ENCODE measurements at regions not wholly inside any gene's neighbourhood (a gene's known extent, or its start where the extent isn't known, plus 50 kb on each side); places are given as distances from the start of the nearest gene placed in this dataset.

- no peak for DNase-seq (ENCODE audit: low read depth in 2 of 2)
- H3K4me2 ChIP-seq (ENCODE audit: extremely low read depth, insufficient read depth, low read length), result no peak overlapping the region
- H3K27me3 ChIP-seq (ENCODE audit: control insufficient read depth, insufficient read depth, low read length), result no peaks in the 10 kb centered on the region
- no peak overlapping the region for H2AFZ ChIP-seq (ENCODE audit: low read length)
- no peaks in the 10 kb centered on the region for H3K9me3 ChIP-seq (ENCODE audit: control insufficient read depth, insufficient read depth, low read depth, low read length)
- no peak overlapping the region for H3K9ac ChIP-seq (ENCODE audit: insufficient read depth, low read length)
- H3K4me1 ChIP-seq (ENCODE audit: control insufficient read depth, extremely low read depth, insufficient read depth, low read length), result no peaks in the 10 kb centered on the region
- H3K36me3 ChIP-seq (ENCODE audit: control insufficient read depth, insufficient read depth, low read length), result no peaks in the 10 kb centered on the region
- TF ChIP-seq CTCF (conservative IDR thresholded peaks at IDR 0.05 in 1 of 2, IDR thresholded peaks at IDR 0.05 in 1 of 2; ENCODE audit: low read depth in 1 of 2, low read length in 2 of 2) (no peak), EZH2 (IDR thresholded peaks at IDR 0.05; ENCODE audit: low read length, missing control alignments) (no peak)
- H3K27ac ChIP-seq (ENCODE audit: insufficient read depth, low read length), result no peak overlapping the region
- no peak overlapping the region for H3K4me3 ChIP-seq (replicated peaks in 1 of 4; ENCODE audit: control extremely low read depth in 1 of 4, insufficient read depth in 1 of 4, low read depth in 3 of 4, low read length in 4 of 4)
- H4K20me1 ChIP-seq (ENCODE audit: control insufficient read depth, extremely low read depth, insufficient read depth, low read length), result no peaks in the 10 kb centered on the region
- no peaks in the 10 kb centered on the region for H3K79me2 ChIP-seq (ENCODE audit: control insufficient read depth, insufficient read depth, low read length)
Measured at GRCh38 chr1:62967031-62967430, 183.1 kb downstream of the ATG4C start.

DNA sequence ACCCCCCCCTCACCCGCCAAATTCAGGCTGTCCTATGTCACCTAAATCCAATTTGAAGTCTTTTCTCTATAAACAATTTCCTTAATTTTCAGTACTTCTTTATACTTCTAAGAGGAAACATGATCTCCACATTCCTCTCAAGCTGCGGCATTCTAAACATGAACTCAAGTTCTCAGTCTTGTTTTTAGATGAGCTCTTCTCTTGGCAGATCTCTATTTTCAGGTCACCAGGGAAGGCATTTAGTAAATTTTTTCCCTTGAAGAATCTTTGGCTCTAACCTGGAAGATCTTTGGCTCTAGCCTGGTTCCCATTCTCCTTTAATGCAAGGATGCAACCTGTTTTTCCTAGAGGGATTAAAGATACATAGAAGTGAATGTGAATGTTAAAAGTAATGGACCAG lies 193.4 kb downstream of the ATG4C start:
- H2AFZ ChIP-seq (ENCODE audit: low read length), result no peak overlapping the region
- no peaks in the 10 kb centered on the region for H3K79me2 ChIP-seq (ENCODE audit: control insufficient read depth, insufficient read depth, low read length)
- no peak overlapping the region for H3K4me2 ChIP-seq (ENCODE audit: extremely low read depth, insufficient read depth, low read length)
- no peaks in the 10 kb centered on the region for H3K9me3 ChIP-seq (ENCODE audit: control insufficient read depth, insufficient read depth, low read depth, low read length)
- H3K4me3 ChIP-seq (replicated peaks in 1 of 4; ENCODE audit: control extremely low read depth in 1 of 4, insufficient read depth in 1 of 4, low read depth in 3 of 4, low read length in 4 of 4), result no peak overlapping the region
- TF ChIP-seq CTCF (conservative IDR thresholded peaks at IDR 0.05 in 1 of 2, IDR thresholded peaks at IDR 0.05 in 1 of 2; ENCODE audit: low read depth in 1 of 2, low read length in 2 of 2) (no peak), EZH2 (IDR thresholded peaks at IDR 0.05; ENCODE audit: low read length, missing control alignments) (no peak)
- H4K20me1 ChIP-seq (ENCODE audit: control insufficient read depth, extremely low read depth, insufficient read depth, low read length), result no peaks in the 10 kb centered on the region
- no peaks in the 10 kb centered on the region for H3K4me1 ChIP-seq (ENCODE audit: control insufficient read depth, extremely low read depth, insufficient read depth, low read length)
- peak in 1 of 2 donors; percentile 0 for DNase-seq (ENCODE audit: low read depth in 2 of 2)
- H3K9ac ChIP-seq (ENCODE audit: insufficient read depth, low read length), result no peak overlapping the region
- H3K36me3 ChIP-seq (ENCODE audit: control insufficient read depth, insufficient read depth, low read length), result no peaks in the 10 kb centered on the region
- no peaks in the 10 kb centered on the region for H3K27me3 ChIP-seq (ENCODE audit: control insufficient read depth, insufficient read depth, low read length)
- H3K27ac ChIP-seq (ENCODE audit: insufficient read depth, low read length), result no peak overlapping the region

GRCh38 chr1:62978741-62979140 lies 194.8 kb downstream of the ATG4C start:
- no peak overlapping the region for H3K9ac ChIP-seq (ENCODE audit: insufficient read depth, low read length)

More at GRCh38 chr1:62978741-62979140, 194.8 kb downstream of the ATG4C start:
- H3K36me3 ChIP-seq (ENCODE audit: control insufficient read depth, insufficient read depth, low read length), result no peaks in the 10 kb centered on the region
- H3K4me2 ChIP-seq (ENCODE audit: extremely low read depth, insufficient read depth, low read length), result no peak overlapping the region
- no peaks in the 10 kb centered on the region for H3K9me3 ChIP-seq (ENCODE audit: control insufficient read depth, insufficient read depth, low read depth, low read length)
- H3K27me3 ChIP-seq (ENCODE audit: control insufficient read depth, insufficient read depth, low read length), result no peaks in the 10 kb centered on the region
- H3K4me3 ChIP-seq (replicated peaks in 1 of 4; ENCODE audit: control extremely low read depth in 1 of 4, insufficient read depth in 1 of 4, low read depth in 3 of 4, low read length in 4 of 4), result no peak overlapping the region
- no peak overlapping the region for H3K27ac ChIP-seq (ENCODE audit: insufficient read depth, low read length)
- no peaks in the 10 kb centered on the region for H3K79me2 ChIP-seq (ENCODE audit: control insufficient read depth, insufficient read depth, low read length)
- DNase-seq (ENCODE audit: low read depth in 2 of 2), result no peak
- TF ChIP-seq EZH2 (IDR thresholded peaks at IDR 0.05; ENCODE audit: low read length, missing control alignments) (no peak), CTCF (conservative IDR thresholded peaks at IDR 0.05 in 1 of 2, IDR thresholded peaks at IDR 0.05 in 1 of 2; ENCODE audit: low read depth in 1 of 2, low read length in 2 of 2) (no peak)
- no peaks in the 10 kb centered on the region for H4K20me1 ChIP-seq (ENCODE audit: control insufficient read depth, extremely low read depth, insufficient read depth, low read length)
- H2AFZ ChIP-seq (ENCODE audit: low read length), result no peak overlapping the region
- H3K4me1 ChIP-seq (ENCODE audit: control insufficient read depth, extremely low read depth, insufficient read depth, low read length), result no peaks in the 10 kb centered on the region

All from fibroblast of lung (primary cell).